HG03039 (cell line): ENCODE measurements at regions not wholly inside any gene's neighbourhood (a gene's known extent, or its start where the extent isn't known, plus 50 kb on each side); places are given as distances from the start of the nearest gene placed in this dataset.
"Not testable (repeated sequence)": the region's sequence is repeated elsewhere in the genome, so short reads cannot be mapped to it uniquely, and the experiment has no call there.

ENCODE experiments used
- ATAC-seq: cut with Tn5 transposase; IDR thresholded peaks from one replicate; pipeline ENCODE4 v1.9.1; 2021; ENCODE audit warnings: mild to moderate bottlenecking, moderate library complexity; ENCODE audit not compliant: unreplicated experiment

- ATAC-seq = no peak
These were observed 161.5 kb upstream of the KBTBD8 start for GRCh38 chr3:66836363-66837152.

- ATAC-seq = no peak
These were observed 159.4 kb upstream of the KBTBD8 start for GRCh38 chr3:66838704-66839103.

GRCh38 chr3:66839508-66839907, 158.6 kb upstream of the KBTBD8 start:
- no peak for ATAC-seq

- ATAC-seq = not testable (repeated sequence)
These were observed 155.2 kb upstream of the KBTBD8 start for GRCh38 chr3:66842761-66843464.

GRCh38 chr3:66851894-66852613, 146.1 kb upstream of the KBTBD8 start:
- ATAC-seq = no peak

- ATAC-seq = no peak
These were observed 143.4 kb upstream of the KBTBD8 start for GRCh38 chr3:66854601-66855151.

GRCh38 chr3:66856533-66856932, 141.6 kb upstream of the KBTBD8 start:
- ATAC-seq = no peak

- ATAC-seq = no peak
These were observed 139.3 kb upstream of the KBTBD8 start for GRCh38 chr3:66858656-66859381.

GRCh38 chr3:66860771-66861170, 137.3 kb upstream of the KBTBD8 start:
- ATAC-seq = no peak

GRCh38 chr3:66863205-66864111, 134.6 kb upstream of the KBTBD8 start:
- ATAC-seq = no peak

- ATAC-seq = no peak
These were observed 113.4 kb upstream of the KBTBD8 start for GRCh38 chr3:66884659-66885058.

GRCh38 chr3:66885326-66886000, 112.6 kb upstream of the KBTBD8 start:
- ATAC-seq = no peak

- no peak for ATAC-seq
These were observed 108.2 kb upstream of the KBTBD8 start for GRCh38 chr3:66889750-66890494.

- ATAC-seq = no peak
These were observed 100.0 kb upstream of the KBTBD8 start for GRCh38 chr3:66898155-66898554.

- no peak for ATAC-seq
These were observed 93.8 kb upstream of the KBTBD8 start for GRCh38 chr3:66904336-66904735.

- no peak for ATAC-seq
These were observed 93.1 kb upstream of the KBTBD8 start for GRCh38 chr3:66904831-66905493.

- ATAC-seq = no peak
These were observed 91.0 kb upstream of the KBTBD8 start for GRCh38 chr3:66907136-66907535.
